Liver (tissue), 7 donors: ENCODE measurements at regions not wholly inside any gene's neighbourhood (a gene's known extent, or its start where the extent isn't known, plus 50 kb on each side); places are given as distances from the start of the nearest gene placed in this dataset.

Source experiments
- DNase-seq: peaks from one replicate; pipeline ENCODE4 v3.0.0-alpha.2; 2017; ENCODE audit warnings: low spot score
- H3K27ac ChIP-seq, 2 donors: one replicate each; pipeline ENCODE4 v1.7.0; 2013; ENCODE audit warnings: inconsistent platforms in 2 of 2, low read length in 2 of 2, control low read depth in 1 of 2, low read depth in 1 of 2, mild to moderate bottlenecking in 1 of 2
- H3K27me3 ChIP-seq, 4 donors: one replicate each; pipeline versions ENCODE4 v1.6.1 to v1.7.0; 2013; ENCODE audit warnings: low read length in 3 of 4, inconsistent platforms in 1 of 4, mild to moderate bottlenecking in 1 of 4, moderate library complexity in 1 of 4; ENCODE audit not compliant: control insufficient read depth in 4 of 4, insufficient read depth in 4 of 4
- H3K36me3 ChIP-seq, 4 donors: one replicate each; pipeline versions ENCODE4 v1.6.1 to v1.7.0; 2013; ENCODE audit warnings: low read length in 3 of 4, mild to moderate bottlenecking in 3 of 4, low read depth in 1 of 4, moderate library complexity in 1 of 4; ENCODE audit not compliant: control insufficient read depth in 4 of 4, insufficient read depth in 3 of 4
- H3K4me1 ChIP-seq, 4 donors: one replicate each; pipeline versions ENCODE4 v1.6.1 to v1.7.0; 2013; ENCODE audit warnings: low read length in 3 of 4, mild to moderate bottlenecking in 3 of 4, moderate library complexity in 1 of 4; ENCODE audit not compliant: control insufficient read depth in 4 of 4, insufficient read depth in 4 of 4
- H3K4me3 ChIP-seq, 3 donors: one replicate each; pipeline versions ENCODE4 v1.6.1 to v1.7.0; 2013; ENCODE audit warnings: low read length in 3 of 3, control low read depth in 1 of 3, low read depth in 1 of 3, mild to moderate bottlenecking in 1 of 3
- H3K9ac ChIP-seq, 2 donors: one replicate each; pipeline ENCODE4 v1.7.0; 2013; ENCODE audit warnings: low read length in 2 of 2, mild to moderate bottlenecking in 2 of 2, moderate library complexity in 2 of 2, control low read depth in 1 of 2, low read depth in 1 of 2
- H3K9me3 ChIP-seq, 4 donors: one replicate each; pipeline versions ENCODE4 v1.6.1 to v1.7.0; 2013; ENCODE audit warnings: low read length in 3 of 4; ENCODE audit not compliant: control insufficient read depth in 4 of 4
- FOXA1 ChIP-seq: IDR thresholded peaks from 2 replicates; pipeline ENCODE4 v1.6.1; 2016; ENCODE audit warnings: antibody characterized with exemption
- HNF4A ChIP-seq, 2 donors: conservative IDR thresholded peaks; 2 replicates each; pipeline ENCODE4 v1.6.1; 2016; ENCODE audit warnings: antibody characterized with exemption in 2 of 2, mild to moderate bottlenecking in 2 of 2
- RXRA ChIP-seq, 2 donors: IDR thresholded peaks; 2 replicates each; pipeline ENCODE4 v1.6.1; 2017 to 2018; ENCODE audit warnings: antibody characterized with exemption in 2 of 2, mild to moderate bottlenecking in 1 of 2
- TAF1 ChIP-seq: conservative IDR thresholded peaks from 2 replicates; pipeline ENCODE4 v1.6.1; 2016; ENCODE audit warnings: antibody characterized with exemption, mild to moderate bottlenecking
- YY1 ChIP-seq: IDR thresholded peaks from 2 replicates; pipeline ENCODE4 v1.6.1; 2016; ENCODE audit warnings: antibody characterized with exemption, mild to moderate bottlenecking
- WGBS: extraction: QIAGEN DNeasy Blood & Tissue Kit; methylation state at CpG from one replicate; pipeline ENCODE4 v1.1.7; 2013; 5-methylcytosine and 5-hydroxymethylcytosine counted together
- TF ChIP-seq, protein P1 (sequence below): IDR thresholded peaks from 2 replicates; pipeline ENCODE4 v1.6.1; 2016; ENCODE audit warnings: antibody characterized with exemption, mild to moderate bottlenecking
- TF ChIP-seq, protein P2 (sequence below): IDR thresholded peaks from 2 replicates; pipeline ENCODE4 v1.6.1; 2016; ENCODE audit warnings: antibody characterized with exemption
- TF ChIP-seq, protein P3 (sequence below): IDR thresholded peaks from 2 replicates; pipeline ENCODE4 v1.6.1; 2016; ENCODE audit warnings: antibody characterized with exemption
- donor health status: healthy.
- donor health status: healthy.
- donor health status: healthy.
- donor health status: healthy.

DNA sequence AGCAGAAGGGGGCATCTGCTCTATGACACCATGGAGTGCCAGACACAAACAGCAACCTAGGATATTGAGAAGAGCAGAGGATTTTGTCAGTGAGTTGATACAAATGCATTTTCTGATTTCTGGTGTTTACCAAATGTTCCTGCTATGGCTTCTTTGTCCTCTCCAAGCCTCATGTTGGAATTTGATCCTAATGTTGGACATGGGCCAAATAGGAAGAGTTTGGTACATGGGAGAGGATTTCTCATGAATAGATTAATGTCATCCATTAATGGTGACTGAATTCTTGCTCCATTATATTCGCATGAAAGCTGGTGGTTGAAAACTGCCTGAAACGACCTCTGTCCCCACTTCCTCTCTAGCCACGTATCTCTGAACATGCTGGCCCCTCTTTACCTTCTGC, 1002.2 kb upstream of the FLRT2 start:
- no peaks in the 10 kb centered on the region for H3K9me3 ChIP-seq
- H3K27me3 ChIP-seq: no peaks in the 10 kb centered on the region
- TF ChIP-seq HNF4A (conservative IDR thresholded peaks at IDR 0.05): peak in 1 of 2 donors; percentile 6
- TF ChIP-seq, protein P1, sequence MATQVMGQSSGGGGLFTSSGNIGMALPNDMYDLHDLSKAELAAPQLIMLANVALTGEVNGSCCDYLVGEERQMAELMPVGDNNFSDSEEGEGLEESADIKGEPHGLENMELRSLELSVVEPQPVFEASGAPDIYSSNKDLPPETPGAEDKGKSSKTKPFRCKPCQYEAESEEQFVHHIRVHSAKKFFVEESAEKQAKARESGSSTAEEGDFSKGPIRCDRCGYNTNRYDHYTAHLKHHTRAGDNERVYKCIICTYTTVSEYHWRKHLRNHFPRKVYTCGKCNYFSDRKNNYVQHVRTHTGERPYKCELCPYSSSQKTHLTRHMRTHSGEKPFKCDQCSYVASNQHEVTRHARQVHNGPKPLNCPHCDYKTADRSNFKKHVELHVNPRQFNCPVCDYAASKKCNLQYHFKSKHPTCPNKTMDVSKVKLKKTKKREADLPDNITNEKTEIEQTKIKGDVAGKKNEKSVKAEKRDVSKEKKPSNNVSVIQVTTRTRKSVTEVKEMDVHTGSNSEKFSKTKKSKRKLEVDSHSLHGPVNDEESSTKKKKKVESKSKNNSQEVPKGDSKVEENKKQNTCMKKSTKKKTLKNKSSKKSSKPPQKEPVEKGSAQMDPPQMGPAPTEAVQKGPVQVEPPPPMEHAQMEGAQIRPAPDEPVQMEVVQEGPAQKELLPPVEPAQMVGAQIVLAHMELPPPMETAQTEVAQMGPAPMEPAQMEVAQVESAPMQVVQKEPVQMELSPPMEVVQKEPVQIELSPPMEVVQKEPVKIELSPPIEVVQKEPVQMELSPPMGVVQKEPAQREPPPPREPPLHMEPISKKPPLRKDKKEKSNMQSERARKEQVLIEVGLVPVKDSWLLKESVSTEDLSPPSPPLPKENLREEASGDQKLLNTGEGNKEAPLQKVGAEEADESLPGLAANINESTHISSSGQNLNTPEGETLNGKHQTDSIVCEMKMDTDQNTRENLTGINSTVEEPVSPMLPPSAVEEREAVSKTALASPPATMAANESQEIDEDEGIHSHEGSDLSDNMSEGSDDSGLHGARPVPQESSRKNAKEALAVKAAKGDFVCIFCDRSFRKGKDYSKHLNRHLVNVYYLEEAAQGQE: no peak
- DNase-seq: no peak
- H3K4me1 ChIP-seq: no peaks in the 10 kb centered on the region
- H3K4me3 ChIP-seq: no peak overlapping the region
- no peak overlapping the region for H3K27ac ChIP-seq
- no peak overlapping the region for H3K9ac ChIP-seq
- 38% methylated on average over 3 of the region's 3 CpGs for WGBS
- H3K36me3 ChIP-seq: no peaks in the 10 kb centered on the region

DNA sequence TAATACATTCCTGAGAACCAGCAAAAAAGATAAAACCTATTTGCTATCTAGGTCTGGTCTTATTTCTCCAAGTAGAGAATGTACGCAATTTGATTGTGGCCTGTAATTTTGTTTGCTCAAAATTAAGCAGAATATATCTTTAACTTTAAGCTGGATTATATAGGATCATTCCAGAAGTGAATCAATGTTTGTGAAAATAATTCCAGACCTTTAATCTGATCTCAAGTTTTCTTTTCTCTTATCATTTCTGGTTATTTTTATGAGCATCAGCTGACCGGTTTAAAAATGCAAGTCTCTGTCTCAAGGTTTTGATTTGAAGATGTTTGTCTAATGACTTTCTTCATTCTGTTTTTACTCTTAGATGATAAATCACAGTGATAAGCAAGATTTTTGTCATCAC, 997.9 kb upstream of the FLRT2 start:
- TF ChIP-seq YY1 (no peak), FOXA1 (no peak)
- H3K4me1 ChIP-seq: no peaks in the 10 kb centered on the region
- no peaks in the 10 kb centered on the region for H3K9me3 ChIP-seq
- no peak overlapping the region for H3K4me3 ChIP-seq
- no peaks in the 10 kb centered on the region for H3K27me3 ChIP-seq
- H3K9ac ChIP-seq: no peak overlapping the region
- DNase-seq: no peak
- H3K36me3 ChIP-seq: no peaks in the 10 kb centered on the region
- no peak overlapping the region for H3K27ac ChIP-seq
- 83% methylated on average over 2 of the region's 2 CpGs for WGBS

DNA sequence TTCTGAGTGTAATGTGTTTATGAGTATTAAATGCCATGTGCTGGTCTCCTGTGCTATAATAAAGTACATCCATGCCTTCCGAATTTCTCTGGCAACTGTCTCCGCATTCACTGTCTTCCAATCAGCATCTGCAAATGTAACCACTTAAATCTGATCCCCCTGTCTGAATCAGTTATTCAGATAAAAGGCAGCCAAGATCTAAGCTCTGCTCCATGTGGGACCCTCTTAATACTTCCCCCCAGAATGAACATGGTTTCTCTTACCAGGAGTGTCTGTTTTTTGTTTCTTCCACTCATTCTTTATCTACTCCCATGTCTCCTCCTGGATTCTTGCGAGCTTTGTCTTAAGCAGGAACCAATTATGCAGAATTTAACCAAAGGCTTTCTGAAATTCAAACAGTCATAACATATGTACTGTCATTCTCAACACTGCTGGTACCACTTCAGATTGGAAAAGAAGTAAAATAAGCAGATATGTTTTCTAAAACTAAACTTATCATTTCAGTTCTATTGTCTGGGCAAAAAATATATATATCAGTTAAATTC, 996.7 kb upstream of the FLRT2 start:
- DNase-seq: no peak
- no peak for TF ChIP-seq RXRA (IDR thresholded peaks at IDR 0.05)
- Histone ChIP-seq H3K9ac (no peak overlapping the region), H3K36me3 (no peaks in the 10 kb centered on the region), H3K4me1 (no peaks in the 10 kb centered on the region), H3K27ac (no peak overlapping the region), H3K27me3 (no peaks in the 10 kb centered on the region), H3K4me3 (no peak overlapping the region), H3K9me3 (no peaks in the 10 kb centered on the region)
- 78% methylated on average over 3 of the region's 3 CpGs for WGBS

DNA sequence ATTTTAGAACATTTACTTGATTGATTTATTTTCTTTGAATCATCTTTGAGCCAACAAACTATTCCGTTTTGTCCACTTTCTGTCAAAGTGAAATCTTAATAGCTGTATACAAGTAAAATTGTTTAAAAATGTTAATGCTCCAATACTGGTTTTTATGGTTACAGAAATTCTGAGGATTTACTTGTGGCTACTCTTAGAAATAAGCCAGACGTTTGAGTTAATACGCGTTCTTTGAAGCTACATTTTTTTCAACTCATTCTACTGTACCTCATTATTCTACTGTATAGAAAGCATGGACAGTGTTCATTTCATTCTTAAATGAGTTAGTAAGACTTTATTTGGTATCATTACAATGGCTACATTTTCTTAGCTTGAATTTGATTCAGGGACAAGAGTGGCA, 996.2 kb upstream of the FLRT2 start:
- TF ChIP-seq HNF4A (conservative IDR thresholded peaks at IDR 0.05) (no peak), RXRA (IDR thresholded peaks at IDR 0.05) (no peak), TAF1 (no peak)
- TF ChIP-seq, protein P1: no peak
- TF ChIP-seq, protein P2, sequence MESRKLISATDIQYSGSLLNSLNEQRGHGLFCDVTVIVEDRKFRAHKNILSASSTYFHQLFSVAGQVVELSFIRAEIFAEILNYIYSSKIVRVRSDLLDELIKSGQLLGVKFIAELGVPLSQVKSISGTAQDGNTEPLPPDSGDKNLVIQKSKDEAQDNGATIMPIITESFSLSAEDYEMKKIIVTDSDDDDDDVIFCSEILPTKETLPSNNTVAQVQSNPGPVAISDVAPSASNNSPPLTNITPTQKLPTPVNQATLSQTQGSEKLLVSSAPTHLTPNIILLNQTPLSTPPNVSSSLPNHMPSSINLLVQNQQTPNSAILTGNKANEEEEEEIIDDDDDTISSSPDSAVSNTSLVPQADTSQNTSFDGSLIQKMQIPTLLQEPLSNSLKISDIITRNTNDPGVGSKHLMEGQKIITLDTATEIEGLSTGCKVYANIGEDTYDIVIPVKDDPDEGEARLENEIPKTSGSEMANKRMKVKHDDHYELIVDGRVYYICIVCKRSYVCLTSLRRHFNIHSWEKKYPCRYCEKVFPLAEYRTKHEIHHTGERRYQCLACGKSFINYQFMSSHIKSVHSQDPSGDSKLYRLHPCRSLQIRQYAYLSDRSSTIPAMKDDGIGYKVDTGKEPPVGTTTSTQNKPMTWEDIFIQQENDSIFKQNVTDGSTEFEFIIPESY: no peak
- TF ChIP-seq, protein P3, sequence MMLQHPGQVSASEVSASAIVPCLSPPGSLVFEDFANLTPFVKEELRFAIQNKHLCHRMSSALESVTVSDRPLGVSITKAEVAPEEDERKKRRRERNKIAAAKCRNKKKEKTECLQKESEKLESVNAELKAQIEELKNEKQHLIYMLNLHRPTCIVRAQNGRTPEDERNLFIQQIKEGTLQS: no peak
- no peaks in the 10 kb centered on the region for H3K27me3 ChIP-seq
- no peak overlapping the region for H3K4me3 ChIP-seq
- DNase-seq: no peak
- no peaks in the 10 kb centered on the region for H3K9me3 ChIP-seq
- H3K36me3 ChIP-seq: no peaks in the 10 kb centered on the region
- no peak overlapping the region for H3K27ac ChIP-seq
- no peaks in the 10 kb centered on the region for H3K4me1 ChIP-seq
- no peak overlapping the region for H3K9ac ChIP-seq
- WGBS: 76% methylated on average over 4 of the region's 4 CpGs
